ENCODE measurements at regions not wholly inside any gene's neighbourhood (a gene's known extent, or its start where the extent isn't known, plus 50 kb on each side); places are given as distances from the start of the nearest gene placed in this dataset.

DNA sequence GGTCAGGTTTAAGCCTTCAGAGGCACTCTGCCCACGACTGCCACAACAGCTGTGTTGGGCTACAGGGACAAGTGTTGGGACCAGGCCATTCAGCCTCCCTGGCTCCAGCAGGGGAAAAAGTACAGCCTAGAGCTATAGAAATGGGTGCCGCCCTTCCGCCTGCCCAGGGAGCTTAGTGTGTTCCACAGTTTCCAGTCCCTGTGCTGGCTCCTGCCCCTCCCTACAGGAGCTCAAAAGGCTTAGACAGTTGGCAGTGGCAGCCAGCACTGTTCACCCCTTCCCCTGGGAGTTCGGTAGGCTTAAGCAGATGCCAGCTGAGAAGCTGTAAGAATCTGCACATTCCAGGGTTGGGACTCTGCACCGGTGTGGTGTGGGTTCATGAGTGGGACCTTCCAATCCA, 408.2 kb upstream of the INTU start:
- Histone ChIP-seq H3K27me3 (ENCODE audit: control insufficient read depth in 2 of 2, insufficient read depth in 2 of 2, low read length in 2 of 2) (no peaks in the 10 kb centered on the region), H4K20me1 (replicated peaks; ENCODE audit: control insufficient read depth, extremely low read depth, insufficient read depth, low read length) (no peaks in the 10 kb centered on the region), H3K27ac (ENCODE audit: insufficient read depth, low read depth, low read length) (no peak overlapping the region), H2AFZ (ENCODE audit: low read depth, low read length) (no peak overlapping the region), H3K4me2 (ENCODE audit: insufficient read depth, low read length) (no peak overlapping the region), H3K36me3 (ENCODE audit: control insufficient read depth in 2 of 2, extremely low read depth in 1 of 2, insufficient read depth in 2 of 2, low read length in 2 of 2) (no peaks in the 10 kb centered on the region), H3K9me3 (replicated peaks; ENCODE audit: control insufficient read depth, insufficient read depth, low read length) (peaks cover 1% of the 10 kb centered on the region), H3K9me1 (replicated peaks; ENCODE audit: control insufficient read depth, extremely low read depth, insufficient read depth, low read length) (no peaks in the 10 kb centered on the region), H3K4me1 (ENCODE audit: control insufficient read depth, extremely low read depth, insufficient read depth, low read length) (no peaks in the 10 kb centered on the region), H3K9ac (replicated peaks; ENCODE audit: extremely low read depth, insufficient read depth, low read length) (no peak overlapping the region), H3K4me3 (replicated peaks in 1 of 3; ENCODE audit: insufficient read depth in 1 of 3, low read depth in 1 of 3, low read length in 3 of 3) (no peak overlapping the region), H3K79me2 (ENCODE audit: control insufficient read depth, insufficient read depth, low read length) (no peaks in the 10 kb centered on the region)
- ChIA-PET POLR2A (no interaction called here), CTCF (no interaction called here)
- FAIRE-seq: no peak
- intact Hi-C loops (cut with micrococcal nuclease) (no loop called here), dilution Hi-C loops (cut with MboI; ENCODE audit: extremely low pct_ligation_motif_present, low sequenced_read_pairs) (no loop called here)
- DNase-seq (ENCODE audit: low read depth, low spot score): no peak
- BruUV-seq (replicated peaks): no TSS peak
- TF ChIP-seq EZH2 (IDR thresholded peaks at IDR 0.05; ENCODE audit: borderline replicate concordance, low read depth, low read length, severe bottlenecking): no peak
- TF ChIP-seq FOS (IDR thresholded peaks at IDR 0.05; ENCODE audit: borderline replicate concordance, insufficient read depth, low read length): no peak
- no peak for TF ChIP-seq GATA2 (IDR thresholded peaks at IDR 0.05; ENCODE audit: insufficient read depth, insufficient read length, low read depth, low read length)
- TF ChIP-seq POLR2A (IDR thresholded peaks at IDR 0.05; ENCODE audit: low read depth, low read length): no peak
- TF ChIP-seq, protein P1, sequence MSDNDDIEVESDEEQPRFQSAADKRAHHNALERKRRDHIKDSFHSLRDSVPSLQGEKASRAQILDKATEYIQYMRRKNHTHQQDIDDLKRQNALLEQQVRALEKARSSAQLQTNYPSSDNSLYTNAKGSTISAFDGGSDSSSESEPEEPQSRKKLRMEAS (IDR thresholded peaks at IDR 0.05; ENCODE audit: insufficient read depth, insufficient read length): no peak
- TF ChIP-seq MYC (IDR thresholded peaks at IDR 0.05; ENCODE audit: low read depth, low read length): no peak
- TF ChIP-seq POLR2AphosphoS5 (IDR thresholded peaks at IDR 0.05; ENCODE audit: insufficient read depth, low read depth, low read length): no peak
- TF ChIP-seq JUN (IDR thresholded peaks at IDR 0.05; ENCODE audit: borderline replicate concordance, insufficient read depth, insufficient read length, low read depth): no peak
- TF ChIP-seq, protein P2, sequence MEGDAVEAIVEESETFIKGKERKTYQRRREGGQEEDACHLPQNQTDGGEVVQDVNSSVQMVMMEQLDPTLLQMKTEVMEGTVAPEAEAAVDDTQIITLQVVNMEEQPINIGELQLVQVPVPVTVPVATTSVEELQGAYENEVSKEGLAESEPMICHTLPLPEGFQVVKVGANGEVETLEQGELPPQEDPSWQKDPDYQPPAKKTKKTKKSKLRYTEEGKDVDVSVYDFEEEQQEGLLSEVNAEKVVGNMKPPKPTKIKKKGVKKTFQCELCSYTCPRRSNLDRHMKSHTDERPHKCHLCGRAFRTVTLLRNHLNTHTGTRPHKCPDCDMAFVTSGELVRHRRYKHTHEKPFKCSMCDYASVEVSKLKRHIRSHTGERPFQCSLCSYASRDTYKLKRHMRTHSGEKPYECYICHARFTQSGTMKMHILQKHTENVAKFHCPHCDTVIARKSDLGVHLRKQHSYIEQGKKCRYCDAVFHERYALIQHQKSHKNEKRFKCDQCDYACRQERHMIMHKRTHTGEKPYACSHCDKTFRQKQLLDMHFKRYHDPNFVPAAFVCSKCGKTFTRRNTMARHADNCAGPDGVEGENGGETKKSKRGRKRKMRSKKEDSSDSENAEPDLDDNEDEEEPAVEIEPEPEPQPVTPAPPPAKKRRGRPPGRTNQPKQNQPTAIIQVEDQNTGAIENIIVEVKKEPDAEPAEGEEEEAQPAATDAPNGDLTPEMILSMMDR (IDR thresholded peaks at IDR 0.05; ENCODE audit: extremely low read depth in 1 of 2, insufficient read depth in 1 of 2, low read depth in 1 of 2, low read length in 2 of 2): no peak
